ENCODE measurements at regions not wholly inside any gene's neighbourhood (a gene's known extent, or its start where the extent isn't known, plus 50 kb on each side); places are given as distances from the start of the nearest gene placed in this dataset.

DNA sequence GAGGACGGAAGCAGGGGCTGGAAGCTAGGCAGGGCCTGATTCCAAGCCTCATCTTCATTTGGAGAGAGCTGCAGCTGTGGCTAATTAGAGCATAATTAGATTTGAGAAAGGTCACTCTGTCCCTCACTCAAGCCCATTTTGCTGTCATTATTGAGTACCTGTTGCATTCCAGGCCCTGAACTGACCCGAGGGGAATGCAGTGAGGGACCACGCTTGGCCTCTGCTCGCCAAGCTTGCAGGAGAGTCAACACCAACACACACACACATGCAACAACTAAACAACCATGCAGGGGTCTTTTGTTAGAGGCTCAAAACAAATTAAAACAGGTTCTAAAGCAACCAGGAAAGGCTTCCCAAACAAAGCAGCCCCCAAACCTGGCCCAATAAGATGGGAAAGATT, 52.7 kb upstream of the MAMLD1 start:
- no peak for DNase-seq

DNA sequence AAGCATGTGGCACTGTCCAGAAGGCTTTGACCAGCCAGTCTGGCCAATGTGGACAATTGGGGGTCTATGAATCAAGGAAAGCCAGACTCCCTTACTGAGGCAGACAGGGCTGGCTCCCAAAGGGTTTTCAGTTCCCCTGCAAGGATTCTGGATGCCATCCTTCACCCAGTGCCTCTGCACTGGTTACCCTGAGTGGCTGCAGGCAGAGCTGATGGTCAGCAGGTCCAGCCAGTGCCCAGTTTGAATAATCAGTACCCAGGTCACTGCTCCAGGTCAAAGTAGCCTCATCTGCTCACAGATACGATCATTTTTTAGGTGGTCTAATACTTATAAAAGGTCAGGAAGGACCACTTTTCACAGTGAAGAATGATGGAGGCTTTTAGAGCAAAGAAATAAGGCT, 52.2 kb upstream of the MAMLD1 start:
- no peak for DNase-seq

DNA sequence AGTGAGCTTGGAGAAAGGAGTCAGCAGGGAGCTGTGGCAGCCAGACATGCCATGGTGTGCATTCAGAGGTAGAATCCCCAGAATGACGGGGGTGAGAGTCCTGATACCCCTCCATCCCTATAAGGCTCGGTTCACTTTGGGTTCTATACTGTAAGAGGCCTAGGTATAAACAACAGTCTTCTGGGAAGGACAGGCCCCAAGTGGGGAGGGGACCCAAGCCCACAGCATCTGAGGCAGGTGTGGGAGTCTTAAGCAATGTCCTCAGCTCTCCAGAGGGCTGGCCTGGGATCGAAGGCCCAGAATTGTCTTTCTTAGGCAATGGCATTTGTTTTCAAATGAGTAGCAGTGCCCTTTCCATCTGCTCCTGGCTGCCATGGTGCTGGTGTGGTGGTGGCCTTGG, 50.2 kb upstream of the MAMLD1 start:
- no peak for DNase-seq
